Neural cell (in vitro differentiated cells): ENCODE measurements at regions not wholly inside any gene's neighbourhood (a gene's known extent, or its start where the extent isn't known, plus 50 kb on each side); places are given as distances from the start of the nearest gene placed in this dataset.

Experiments
- EP300 ChIP-seq: fragments of 450-650 bp; conservative IDR thresholded peaks from 2 replicates; pipeline ENCODE4 v1.6.1; 2014; ENCODE audit warnings: antibody characterized with exemption, mild to moderate bottlenecking, moderate library complexity; ENCODE audit not compliant: poor library complexity, severe bottlenecking
- POLR2AphosphoS5 ChIP-seq: IDR thresholded peaks from 2 replicates; pipeline ENCODE4 v1.6.1; 2012
- SMC3 ChIP-seq: fragments of 450-650 bp; conservative IDR thresholded peaks from 2 replicates; pipeline ENCODE4 v1.6.1; 2014; ENCODE audit warnings: antibody characterized with exemption, mild to moderate bottlenecking, moderate library complexity; ENCODE audit not compliant: poor library complexity
- TF ChIP-seq, protein P1 (sequence below): fragments of 450-650 bp; IDR thresholded peaks from 2 replicates; pipeline ENCODE4 v1.5.1; 2014; ENCODE audit warnings: antibody characterized with exemption, mild to moderate bottlenecking, moderate library complexity; ENCODE audit not compliant: poor library complexity, severe bottlenecking

DNA sequence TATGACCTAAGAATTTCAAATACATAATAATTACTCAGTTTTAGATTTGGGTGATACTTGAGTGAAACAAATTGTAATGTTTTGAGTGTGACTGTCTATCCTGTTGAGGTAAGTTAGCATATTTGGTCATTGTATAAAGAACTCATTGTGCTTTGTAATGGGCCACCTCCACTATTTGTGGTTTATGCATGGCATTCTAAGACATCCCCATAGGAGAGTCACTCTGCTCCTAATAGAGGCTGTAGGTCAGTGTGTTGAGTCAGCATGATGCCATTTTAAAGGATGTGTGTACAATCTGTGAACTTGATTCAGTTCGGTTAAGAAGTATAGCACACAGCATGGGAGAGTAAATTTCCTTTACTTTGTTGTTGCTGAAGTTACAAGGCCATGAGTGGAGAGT is 1112.4 kb downstream of the JRKL start:
- TF ChIP-seq, protein P1, sequence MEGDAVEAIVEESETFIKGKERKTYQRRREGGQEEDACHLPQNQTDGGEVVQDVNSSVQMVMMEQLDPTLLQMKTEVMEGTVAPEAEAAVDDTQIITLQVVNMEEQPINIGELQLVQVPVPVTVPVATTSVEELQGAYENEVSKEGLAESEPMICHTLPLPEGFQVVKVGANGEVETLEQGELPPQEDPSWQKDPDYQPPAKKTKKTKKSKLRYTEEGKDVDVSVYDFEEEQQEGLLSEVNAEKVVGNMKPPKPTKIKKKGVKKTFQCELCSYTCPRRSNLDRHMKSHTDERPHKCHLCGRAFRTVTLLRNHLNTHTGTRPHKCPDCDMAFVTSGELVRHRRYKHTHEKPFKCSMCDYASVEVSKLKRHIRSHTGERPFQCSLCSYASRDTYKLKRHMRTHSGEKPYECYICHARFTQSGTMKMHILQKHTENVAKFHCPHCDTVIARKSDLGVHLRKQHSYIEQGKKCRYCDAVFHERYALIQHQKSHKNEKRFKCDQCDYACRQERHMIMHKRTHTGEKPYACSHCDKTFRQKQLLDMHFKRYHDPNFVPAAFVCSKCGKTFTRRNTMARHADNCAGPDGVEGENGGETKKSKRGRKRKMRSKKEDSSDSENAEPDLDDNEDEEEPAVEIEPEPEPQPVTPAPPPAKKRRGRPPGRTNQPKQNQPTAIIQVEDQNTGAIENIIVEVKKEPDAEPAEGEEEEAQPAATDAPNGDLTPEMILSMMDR = no peak
- TF ChIP-seq POLR2AphosphoS5 (no peak), EP300 (no peak), SMC3 (no peak)
